Glomerular endothelial cell (primary cell): ENCODE measurements at regions not wholly inside any gene's neighbourhood (a gene's known extent, or its start where the extent isn't known, plus 50 kb on each side); places are given as distances from the start of the nearest gene placed in this dataset.
A peak's percentile ranks its signal among the peaks of the same experiment; 100 is the strongest.
"Not testable (repeated sequence)": the region's sequence is repeated elsewhere in the genome, so short reads cannot be mapped to it uniquely, and the experiment has no call there.

Experiments
- DNase-seq: peaks from one replicate; pipeline ENCODE4 v3.0.0-alpha.2; 2011; ENCODE audit warnings: low read depth, low spot score; ENCODE audit errors: extremely low read depth

DNA sequence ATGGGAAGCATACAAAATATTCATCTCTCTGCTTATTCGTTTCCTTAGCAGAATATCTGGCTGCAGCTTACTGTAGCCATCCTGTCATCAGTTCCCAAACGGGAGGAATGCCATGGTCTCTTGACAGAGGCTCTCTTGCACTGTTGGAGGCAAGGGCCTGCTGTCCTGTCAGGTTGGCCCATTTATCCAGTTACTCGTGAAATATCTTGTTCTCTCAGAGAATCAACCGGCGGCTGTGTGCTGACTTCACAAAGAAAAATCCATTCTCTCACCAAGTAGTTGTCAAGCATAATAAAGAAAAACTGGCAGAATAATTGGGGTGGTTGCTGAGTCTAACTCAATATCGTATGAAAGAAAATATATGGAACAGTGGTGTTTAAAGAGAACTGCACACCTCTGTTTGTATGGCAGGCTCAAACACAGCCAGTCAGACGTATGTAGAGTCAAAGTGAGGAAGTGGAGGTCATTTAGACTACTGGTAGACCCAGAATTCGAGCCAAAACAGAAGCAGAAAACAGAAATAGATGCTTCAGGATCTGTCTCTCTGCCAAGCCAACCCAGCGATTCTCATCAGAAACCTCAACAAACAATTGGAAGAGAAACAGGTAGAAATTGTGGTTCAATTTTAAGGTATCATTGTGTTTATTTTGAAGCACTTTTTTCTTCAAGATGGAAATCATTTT lies 349.2 kb upstream of the PRKCQ start:
- DNase-seq = no peak

DNA sequence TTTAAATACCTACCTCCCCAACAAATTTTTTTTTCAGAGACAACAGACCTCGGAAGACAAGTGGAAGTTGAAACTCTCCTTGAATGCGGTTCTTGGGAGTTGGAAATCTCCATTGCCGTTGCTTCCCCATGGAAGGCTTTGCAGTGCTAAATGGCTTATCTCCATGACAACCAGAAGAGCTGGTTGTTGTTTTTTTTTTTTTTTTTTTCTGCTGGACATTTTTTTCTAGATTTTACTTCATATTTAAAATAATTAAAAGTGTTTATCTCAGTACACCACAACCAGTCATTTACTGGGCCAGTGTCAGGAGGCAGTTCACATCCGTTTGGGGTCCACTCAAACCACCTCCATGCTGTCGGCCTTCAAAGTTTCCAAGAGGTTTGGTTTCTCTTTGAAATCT lies 348.5 kb upstream of the PRKCQ start:
- DNase-seq = peak; percentile 22

DNA sequence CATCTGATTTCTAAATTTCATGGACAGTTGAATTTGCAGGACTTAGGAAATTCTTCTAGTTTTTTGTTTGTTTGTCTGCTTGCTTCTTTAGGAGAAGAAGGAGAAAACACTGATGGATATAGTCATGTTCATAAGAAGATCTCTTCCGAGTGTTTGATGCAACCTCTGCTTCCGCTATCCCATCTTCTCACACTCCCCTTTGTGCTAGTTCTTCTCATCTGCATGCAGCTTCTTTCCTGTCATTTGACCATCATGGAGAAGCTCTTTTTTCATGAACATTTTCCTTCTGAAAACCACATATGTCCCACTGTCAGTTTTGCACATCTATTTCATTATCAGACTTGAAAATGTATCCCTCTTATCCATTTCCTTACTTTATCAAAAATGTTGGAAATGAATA lies 346.9 kb upstream of the PRKCQ start:
- DNase-seq = no peak

DNA sequence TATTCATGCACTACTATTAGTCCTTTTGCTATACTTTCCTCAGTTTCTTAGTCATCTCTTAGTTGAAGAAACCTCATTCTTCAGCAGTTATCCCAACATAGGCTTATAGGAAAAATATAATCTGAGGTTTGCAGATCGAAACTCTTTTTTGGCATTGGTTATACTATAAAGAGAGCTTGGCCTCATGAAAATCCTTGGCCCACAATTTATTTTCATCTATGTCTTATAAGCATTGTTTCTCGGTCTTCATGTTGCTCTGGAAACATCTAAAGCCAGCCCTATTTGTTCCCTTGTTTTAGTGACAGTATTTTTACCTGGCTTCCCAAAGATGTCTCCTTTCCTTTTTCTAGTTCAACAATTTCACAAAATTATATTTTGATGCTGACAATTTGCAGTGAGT lies 345.1 kb upstream of the PRKCQ start:
- no peak for DNase-seq

DNA sequence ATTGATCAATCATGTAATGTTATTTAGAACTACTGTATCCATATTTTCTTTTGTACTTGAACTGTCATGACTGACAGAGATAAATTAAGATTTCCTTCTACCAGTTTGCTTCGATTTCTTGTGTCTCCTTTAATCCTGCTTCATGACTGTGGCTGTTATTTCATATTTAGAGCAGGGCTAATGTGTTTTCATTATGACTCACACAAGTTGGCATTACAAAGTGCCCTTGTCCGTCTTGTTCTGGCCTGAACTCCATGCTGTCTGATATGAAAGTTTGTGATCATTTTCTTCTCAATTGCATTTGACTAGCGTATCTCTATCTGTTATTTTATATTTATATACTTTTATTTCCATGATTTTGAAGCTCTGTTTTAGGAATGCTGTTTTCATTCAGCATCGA lies 344.1 kb upstream of the PRKCQ start:
- no peak for DNase-seq

DNA sequence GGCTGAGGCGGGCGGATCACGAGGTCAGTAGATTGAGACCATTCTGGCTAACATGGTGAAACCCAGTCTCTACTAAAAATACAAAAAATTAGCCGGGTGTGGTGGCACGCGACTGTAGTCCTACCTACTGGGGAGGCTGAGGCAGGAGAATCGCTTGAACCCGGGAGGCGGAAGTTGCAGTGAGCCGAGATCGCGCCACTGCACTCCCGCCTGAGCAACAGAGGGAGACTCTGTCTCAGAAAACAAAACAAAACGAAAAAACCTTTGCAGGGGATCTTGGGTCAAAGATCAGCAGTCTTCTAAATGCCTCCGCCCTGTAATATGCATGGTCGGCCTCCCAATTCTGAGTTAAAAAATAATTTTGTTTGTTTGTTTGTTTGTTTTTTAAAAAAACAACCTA lies 340.9 kb upstream of the PRKCQ start:
- DNase-seq = not testable (repeated sequence)

DNA sequence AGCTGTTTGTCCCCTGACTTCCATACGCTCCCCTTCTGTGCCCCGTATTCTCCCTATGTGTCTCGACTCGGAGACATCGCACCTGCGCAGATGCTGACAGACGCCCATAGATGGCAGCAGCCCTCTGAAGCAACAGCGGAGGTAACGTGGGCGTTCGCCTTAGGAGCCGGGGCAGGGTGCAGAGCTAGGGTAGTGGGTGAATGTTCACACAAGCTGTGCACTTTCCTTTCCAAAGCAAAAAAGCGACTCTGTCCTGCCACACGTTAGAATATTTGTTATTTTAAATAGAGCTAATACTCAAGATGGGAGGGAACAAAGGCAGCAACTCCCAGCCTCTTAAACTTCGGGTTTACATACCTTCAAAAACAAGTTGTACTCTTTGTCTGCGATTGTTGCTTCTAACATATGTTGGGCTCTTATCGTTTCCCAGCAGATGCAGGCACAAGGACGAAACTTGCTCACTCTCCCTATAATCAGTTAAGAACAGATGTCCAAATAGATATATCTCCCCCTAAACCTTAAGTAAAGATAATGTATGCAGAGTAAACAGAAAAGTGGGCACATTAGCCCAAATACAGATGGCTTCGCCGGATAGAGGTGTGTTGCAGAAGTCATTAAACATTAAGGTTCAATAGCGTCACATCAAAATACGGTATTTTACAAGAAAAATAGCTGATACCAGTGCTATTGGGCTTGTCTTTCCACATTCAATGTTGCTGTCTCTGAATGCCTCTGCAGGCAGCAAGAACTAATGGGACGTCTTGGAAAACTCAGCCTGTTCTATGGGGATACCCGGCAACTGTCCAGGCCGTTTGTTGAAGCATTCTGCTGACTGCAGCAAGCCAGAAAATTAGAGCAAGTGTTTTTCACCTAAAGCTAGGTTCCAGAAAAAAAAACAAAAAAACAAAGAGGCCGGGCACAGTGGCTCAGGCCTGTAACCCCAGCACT lies 340.3 kb upstream of the PRKCQ start:
- no peak for DNase-seq

DNA sequence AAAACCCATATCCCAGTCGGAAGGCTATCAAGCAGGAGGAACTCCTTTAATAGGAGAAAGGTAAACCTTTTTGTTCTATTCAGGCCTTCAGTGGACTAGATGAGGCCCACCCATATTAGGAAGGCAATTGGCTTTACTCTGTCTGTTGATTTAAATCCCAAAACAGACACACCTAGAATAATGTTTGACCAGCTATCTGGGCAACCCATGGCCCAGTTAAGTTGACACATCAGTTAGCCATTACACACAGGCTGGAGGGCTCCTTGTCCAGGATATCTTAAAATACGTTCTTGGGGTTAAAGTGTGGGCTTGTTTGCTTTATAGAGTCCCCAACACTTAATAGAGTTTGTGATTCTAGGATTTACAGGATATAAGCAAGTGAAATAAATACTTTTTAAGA lies 339.0 kb upstream of the PRKCQ start:
- DNase-seq = no peak

DNA sequence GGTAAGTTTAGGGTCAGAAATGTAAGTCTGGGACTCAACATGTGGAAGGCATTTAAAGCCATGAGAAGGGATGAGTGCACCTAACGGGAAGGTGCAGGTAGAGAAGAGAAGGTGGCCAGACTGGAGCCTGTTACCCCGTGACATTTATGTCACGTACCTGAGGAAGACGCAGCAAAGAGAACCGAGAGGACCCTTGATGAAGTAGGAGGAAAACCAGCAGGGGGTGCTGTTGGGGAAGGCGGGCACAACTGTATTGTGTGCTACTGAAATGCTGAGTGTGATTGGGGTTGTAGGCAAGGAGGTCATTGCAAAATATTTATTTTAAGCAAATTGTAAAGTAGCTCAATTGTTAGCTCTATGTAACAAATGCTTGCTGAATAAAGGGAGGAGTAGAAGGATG lies 338.2 kb upstream of the PRKCQ start:
- DNase-seq = no peak

DNA sequence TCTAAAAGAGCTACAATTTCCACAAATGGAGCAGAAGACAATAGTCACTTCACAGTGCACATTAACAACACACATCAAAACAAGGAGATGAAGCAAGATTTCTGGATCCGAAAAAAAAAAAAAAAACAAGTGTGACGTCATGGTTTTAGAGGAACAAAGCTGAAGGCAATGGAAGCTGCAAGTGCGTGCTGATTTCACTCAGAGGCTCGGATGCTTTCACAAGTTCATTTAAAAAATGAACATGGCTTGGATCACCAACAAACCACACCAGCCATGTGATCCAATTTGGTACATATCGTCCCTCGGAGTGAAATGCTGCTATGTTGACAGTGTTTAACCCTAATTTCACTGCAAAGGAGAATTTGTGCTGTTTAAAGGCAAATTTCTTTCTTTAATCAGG lies 337.0 kb upstream of the PRKCQ start:
- DNase-seq = no peak

DNA sequence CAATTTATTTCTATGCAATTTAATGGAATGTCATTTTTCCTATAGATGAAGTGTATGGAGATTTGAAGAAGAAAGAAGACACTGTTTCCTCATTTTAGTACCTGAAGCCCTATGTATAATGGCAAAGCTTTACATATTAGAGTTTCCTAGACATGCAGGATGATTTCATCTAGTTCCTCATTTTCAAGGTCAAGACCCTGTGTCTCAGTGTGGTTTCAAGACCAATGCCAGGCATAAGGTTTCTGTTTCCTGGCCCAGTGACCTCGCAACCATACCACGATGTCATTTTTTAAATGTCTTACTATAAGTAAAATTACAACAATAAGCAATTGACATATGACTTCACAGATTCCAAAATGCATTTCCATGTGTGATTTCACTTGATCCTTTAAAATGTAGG lies 336.5 kb upstream of the PRKCQ start:
- DNase-seq = no peak

DNA sequence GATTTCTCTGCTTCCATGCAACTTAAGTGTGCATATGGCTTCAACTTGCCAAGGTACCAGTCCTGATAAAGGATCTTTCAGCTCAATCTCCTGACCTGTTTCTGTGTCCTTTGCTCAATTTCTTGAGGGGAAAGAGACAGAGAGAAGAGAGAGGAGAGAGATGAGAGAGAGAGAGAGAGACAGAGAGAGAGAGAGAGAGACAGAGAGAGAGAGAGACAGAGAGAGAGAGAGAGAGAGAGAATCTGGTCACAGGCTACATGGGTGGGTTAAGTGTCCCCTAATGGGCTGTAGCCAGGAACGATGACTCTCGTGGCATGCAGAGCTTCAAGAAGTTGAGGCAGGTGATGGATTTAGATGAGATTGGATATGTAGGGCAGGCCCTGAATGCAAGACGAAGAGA lies 335.2 kb upstream of the PRKCQ start:
- no peak for DNase-seq

DNA sequence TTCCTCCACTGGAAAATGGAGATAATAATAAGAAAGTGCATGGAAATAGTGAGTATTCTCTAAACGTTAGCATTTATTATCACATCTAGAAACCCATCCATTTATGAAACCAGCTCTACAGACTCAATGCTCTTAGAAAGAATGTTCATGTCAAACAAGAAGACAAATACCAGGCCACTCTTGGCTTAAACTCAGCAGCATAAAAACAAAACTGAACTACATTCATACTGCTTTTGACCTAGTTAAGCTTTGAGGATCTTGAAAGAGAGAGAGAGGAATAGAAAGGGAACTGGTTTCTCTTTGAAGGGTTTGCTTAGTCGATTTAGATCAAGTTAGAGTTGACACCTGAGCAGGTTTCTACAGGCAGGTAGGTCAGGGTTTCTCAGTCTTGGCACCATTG lies 332.9 kb upstream of the PRKCQ start:
- DNase-seq = no peak

DNA sequence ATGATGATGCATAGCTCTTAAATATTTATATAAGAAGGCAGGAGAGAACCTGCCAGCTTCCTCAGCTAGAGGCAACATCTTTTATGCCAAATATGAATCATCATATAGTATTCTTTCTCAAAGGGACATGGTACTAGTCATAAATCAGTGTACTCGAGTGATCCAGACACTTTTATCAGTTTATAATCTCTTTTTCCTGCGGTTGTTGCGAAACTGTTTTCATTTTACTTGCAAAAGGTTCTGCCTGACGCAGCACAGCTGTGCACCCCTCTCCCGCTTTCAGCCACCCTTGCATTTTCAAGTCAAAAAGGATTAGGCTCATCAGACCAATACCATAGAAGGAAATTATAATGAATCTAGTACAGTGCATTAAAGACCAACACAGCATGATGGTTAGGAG lies 332.3 kb upstream of the PRKCQ start:
- DNase-seq = no peak

DNA sequence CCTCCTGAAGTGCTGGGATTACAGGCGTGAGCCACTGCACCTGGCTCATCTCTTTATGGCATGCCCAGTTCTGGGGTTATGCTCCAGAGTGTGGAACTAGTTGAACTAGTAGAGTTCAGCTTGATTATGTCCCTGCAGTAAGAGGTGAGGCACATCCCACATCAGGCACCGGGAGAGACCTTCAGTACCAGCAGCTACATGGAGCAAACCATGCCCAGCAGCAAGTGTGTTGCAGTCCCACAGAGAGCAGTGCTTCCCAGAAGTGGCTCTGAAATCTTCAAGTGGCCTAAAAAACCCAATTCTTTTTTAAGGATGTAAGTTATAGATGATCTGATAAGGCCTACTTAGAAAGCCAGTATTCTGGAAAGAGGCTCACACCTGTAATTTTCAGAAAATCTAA lies 331.9 kb upstream of the PRKCQ start:
- DNase-seq = no peak

DNA sequence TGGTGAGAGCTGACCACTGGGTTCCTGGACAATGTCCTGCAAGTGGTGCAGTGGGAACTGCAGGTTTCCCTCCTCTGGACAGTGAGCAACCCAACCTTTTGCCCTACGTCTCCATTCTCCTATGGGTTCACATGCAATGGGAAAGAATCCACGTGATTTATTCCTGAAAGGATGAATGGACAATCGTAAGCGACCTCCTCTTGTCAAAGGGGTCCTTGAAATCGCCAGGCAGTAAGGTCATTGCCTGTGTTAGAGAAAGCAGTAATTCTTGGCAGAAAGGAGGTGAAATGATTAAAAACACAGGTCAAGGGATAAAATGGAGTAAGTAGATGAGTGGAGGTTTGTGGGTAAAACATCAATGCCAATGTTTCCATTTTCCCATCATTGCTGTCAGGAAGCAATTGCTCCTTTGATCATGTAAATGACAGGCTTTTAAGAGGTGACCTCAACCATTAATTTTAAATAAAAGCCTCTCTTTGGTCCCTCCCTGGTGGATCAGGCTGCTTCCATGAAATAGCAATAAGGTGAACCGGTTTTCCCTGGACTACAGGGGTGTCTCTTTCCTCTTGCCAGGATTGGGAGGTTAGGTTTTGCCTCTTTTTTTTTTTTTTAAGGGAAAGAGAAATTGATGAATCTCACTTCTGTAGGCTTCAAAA lies 330.0 kb upstream of the PRKCQ start:
- DNase-seq = no peak

DNA sequence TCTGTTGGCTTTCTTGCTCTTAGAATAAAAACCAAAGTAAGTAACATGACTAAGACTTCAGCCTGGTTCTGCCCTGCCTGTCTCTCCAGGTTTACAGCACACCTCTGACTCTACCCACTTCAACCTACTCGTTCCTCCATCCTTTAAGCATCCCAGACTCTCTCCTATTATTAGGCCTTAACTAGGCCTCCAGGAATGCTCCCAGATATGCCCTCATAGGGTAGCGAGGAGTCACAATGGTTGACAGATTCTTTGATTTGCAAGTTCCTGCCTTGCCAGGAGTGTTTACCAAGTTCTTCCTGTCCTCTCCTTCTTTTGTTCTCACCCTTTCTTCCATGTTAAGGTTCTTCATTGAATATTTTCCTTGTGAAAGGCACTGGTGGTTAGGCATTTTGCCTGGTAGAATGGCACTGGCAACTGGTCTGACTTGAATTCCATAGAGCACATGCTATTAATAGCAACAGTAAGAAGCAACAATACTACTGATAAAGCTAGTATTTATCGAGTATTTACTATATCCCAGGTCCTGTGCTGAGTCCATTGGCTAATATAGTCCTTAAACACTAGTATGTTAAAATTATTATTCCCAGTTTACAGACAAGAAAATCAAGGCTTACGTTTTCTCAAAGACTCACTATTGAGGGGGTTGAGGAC lies 327.9 kb upstream of the PRKCQ start:
- no peak for DNase-seq

DNA sequence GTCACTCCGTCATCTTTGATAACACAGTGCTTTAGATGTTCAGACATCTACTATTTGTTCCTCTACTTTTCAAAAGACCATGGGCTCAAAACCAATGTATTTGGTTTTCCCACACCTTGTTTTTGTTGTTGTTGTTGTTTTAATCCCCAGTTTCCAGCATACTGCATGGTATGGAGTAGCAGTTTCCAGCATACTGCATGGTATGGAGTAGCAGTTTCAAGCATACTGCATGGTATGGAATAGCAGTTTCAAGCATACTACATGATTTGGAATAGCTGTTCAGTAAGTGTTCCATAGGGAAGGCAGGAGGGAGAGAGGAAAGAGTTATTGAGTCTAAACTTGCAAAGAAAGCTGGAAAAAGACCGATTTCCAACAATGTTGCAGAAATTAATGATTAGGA lies 314.3 kb upstream of the PRKCQ start:
- no peak for DNase-seq

DNA sequence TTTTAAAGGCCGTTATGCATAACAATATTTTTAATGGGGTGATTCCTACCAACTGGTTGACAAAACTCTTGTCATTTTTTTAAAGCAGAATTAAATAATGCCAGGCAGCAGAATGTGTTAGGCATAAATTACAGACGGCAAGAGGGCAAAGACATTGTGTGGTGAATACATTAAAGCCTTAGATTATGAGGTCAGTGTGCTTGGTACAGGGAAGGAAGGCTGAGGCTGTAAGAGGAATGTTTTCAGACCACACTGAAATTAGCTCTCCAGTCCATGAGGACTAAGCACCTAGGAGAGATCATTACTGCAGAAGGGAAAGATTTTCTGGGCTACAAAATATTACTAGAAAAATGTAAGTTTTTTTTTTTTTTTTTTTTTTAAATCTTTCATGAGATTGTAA lies 312.8 kb upstream of the PRKCQ start:
- no peak for DNase-seq

DNA sequence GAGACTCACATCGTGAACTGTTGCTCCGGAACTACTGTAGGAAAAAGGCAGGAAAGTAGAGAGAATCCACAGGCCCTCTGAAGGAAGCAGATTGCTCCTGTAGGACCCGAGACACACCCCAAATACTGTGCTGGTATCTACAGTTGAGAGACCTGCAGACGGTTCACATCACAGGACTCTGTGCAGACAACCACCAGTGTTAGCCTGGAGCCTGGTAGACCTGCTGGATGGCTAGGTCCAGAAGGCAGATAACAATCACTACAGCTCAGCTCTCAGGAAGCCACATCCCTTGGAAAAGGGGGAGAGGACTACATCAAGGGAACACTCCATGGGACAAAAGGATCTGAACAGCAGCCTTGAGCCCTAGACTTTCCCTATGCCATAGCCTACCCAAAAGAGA lies 311.8 kb upstream of the PRKCQ start:
- no peak for DNase-seq

DNA sequence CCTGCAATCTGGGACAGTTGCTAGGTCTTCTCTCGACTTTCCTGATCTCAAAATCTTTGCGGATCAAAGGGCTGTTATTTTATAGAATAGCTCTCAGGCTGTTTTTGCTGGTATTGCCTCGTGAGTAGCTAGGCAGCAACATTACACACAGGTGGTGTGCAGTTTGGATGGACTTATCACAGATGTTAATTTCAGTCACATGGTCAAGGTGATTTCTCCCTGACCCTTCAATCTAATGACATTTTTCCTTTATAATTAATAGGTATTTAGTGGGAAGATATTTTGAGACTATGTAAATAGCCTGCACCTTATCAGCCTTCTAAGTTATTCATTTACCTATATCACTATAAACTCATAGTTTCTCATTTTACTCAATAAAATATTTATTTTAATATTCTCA lies 309.6 kb upstream of the PRKCQ start:
- no peak for DNase-seq
